H1 (cell line): ENCODE measurements at regions not wholly inside any gene's neighbourhood (a gene's known extent, or its start where the extent isn't known, plus 50 kb on each side); places are given as distances from the start of the nearest gene placed in this dataset.

Source experiments
- CEBPB ChIP-seq: IDR thresholded peaks from 2 replicates; pipeline ENCODE4 v1.6.1; 2012; ENCODE audit warnings: low read depth, low read length
- POU5F1 ChIP-seq: IDR thresholded peaks from 2 replicates; pipeline ENCODE4 v1.6.1; 2011; ENCODE audit warnings: low read depth, mild to moderate bottlenecking, low read length, moderate library complexity

- TF ChIP-seq POU5F1 (no peak), CEBPB (no peak)
These were observed 49.9 kb upstream of the ZRANB1 start (continued) for GRCh38 chr10:124892031-124892430.
